IPS-18a (cell line): ENCODE measurements at regions not wholly inside any gene's neighbourhood (a gene's known extent, or its start where the extent isn't known, plus 50 kb on each side); places are given as distances from the start of the nearest gene placed in this dataset.

Experiments
- H3K27ac ChIP-seq: one replicate; pipeline ENCODE4 v1.5.1; 2013; ENCODE audit warnings: low read length
- H3K27me3 ChIP-seq: one replicate; pipeline ENCODE4 v1.6.1; 2013; ENCODE audit warnings: mild to moderate bottlenecking, low read length; ENCODE audit not compliant: control insufficient read depth, insufficient read depth
- H3K36me3 ChIP-seq: one replicate; pipeline ENCODE4 v1.6.1; 2013; ENCODE audit warnings: low read depth, low read length; ENCODE audit not compliant: control insufficient read depth
- H3K4me1 ChIP-seq: one replicate; pipeline ENCODE4 v1.6.1; 2013; ENCODE audit warnings: low read depth, low read length; ENCODE audit not compliant: control insufficient read depth
- H3K4me3 ChIP-seq: one replicate; pipeline ENCODE4 v1.5.1; 2013; ENCODE audit warnings: low read length
- H3K9ac ChIP-seq: one replicate; pipeline ENCODE4 v1.6.1; 2013; ENCODE audit warnings: mild to moderate bottlenecking, low read length, moderate library complexity
- H3K9me3 ChIP-seq: one replicate; pipeline ENCODE4 v1.6.1; 2013; ENCODE audit warnings: low read depth, low read length; ENCODE audit not compliant: control insufficient read depth

GRCh38 chr22:47576908-47577307 is 814.5 kb downstream of the TBC1D22A start:
- peaks cover 19% of the 10 kb centered on the region for H3K9me3 ChIP-seq
- H3K27me3 ChIP-seq = no peaks in the 10 kb centered on the region
- no peak overlapping the region for H3K4me3 ChIP-seq
- H3K4me1 ChIP-seq = no peaks in the 10 kb centered on the region
- no peaks in the 10 kb centered on the region for H3K36me3 ChIP-seq
- H3K9ac ChIP-seq = no peak overlapping the region
- no peak overlapping the region for H3K27ac ChIP-seq

- H3K9me3 ChIP-seq = peaks cover 10% of the 10 kb centered on the region
- no peaks in the 10 kb centered on the region for H3K4me1 ChIP-seq
- no peak overlapping the region for H3K27ac ChIP-seq
- H3K9ac ChIP-seq = no peak overlapping the region
- no peak overlapping the region for H3K4me3 ChIP-seq
- no peaks in the 10 kb centered on the region for H3K27me3 ChIP-seq
- H3K36me3 ChIP-seq = no peaks in the 10 kb centered on the region
Measured at GRCh38 chr22:47575291-47575690, 812.8 kb downstream of the TBC1D22A start.

GRCh38 chr22:47574556-47574955 is 812.1 kb downstream of the TBC1D22A start:
- Histone ChIP-seq H3K36me3 (no peaks in the 10 kb centered on the region), H3K9ac (no peak overlapping the region), H3K27ac (no peak overlapping the region), H3K4me1 (no peaks in the 10 kb centered on the region), H3K4me3 (no peak overlapping the region), H3K9me3 (peaks cover 3% of the 10 kb centered on the region), H3K27me3 (no peaks in the 10 kb centered on the region)

- Histone ChIP-seq H3K4me3 (no peak overlapping the region), H3K36me3 (no peaks in the 10 kb centered on the region), H3K9ac (no peak overlapping the region), H3K27ac (no peak overlapping the region), H3K9me3 (peaks cover 3% of the 10 kb centered on the region), H3K4me1 (no peaks in the 10 kb centered on the region), H3K27me3 (no peaks in the 10 kb centered on the region)
Measured at GRCh38 chr22:47573141-47573540, 810.7 kb downstream of the TBC1D22A start.

GRCh38 chr22:47572443-47572842 is 810.0 kb downstream of the TBC1D22A start:
- H3K27ac ChIP-seq = no peak overlapping the region
- H3K4me3 ChIP-seq = no peak overlapping the region
- H3K4me1 ChIP-seq = no peaks in the 10 kb centered on the region
- no peaks in the 10 kb centered on the region for H3K36me3 ChIP-seq
- no peak overlapping the region for H3K9ac ChIP-seq
- peaks cover 3% of the 10 kb centered on the region for H3K9me3 ChIP-seq
- H3K27me3 ChIP-seq = no peaks in the 10 kb centered on the region

- Histone ChIP-seq H3K27me3 (no peaks in the 10 kb centered on the region), H3K4me3 (no peak overlapping the region), H3K4me1 (no peaks in the 10 kb centered on the region), H3K36me3 (no peaks in the 10 kb centered on the region), H3K9me3 (peaks cover 3% of the 10 kb centered on the region), H3K9ac (no peak overlapping the region), H3K27ac (no peak overlapping the region)
Measured at GRCh38 chr22:47571616-47572015, 809.2 kb downstream of the TBC1D22A start.

GRCh38 chr22:47570851-47571250 is 808.4 kb downstream of the TBC1D22A start:
- Histone ChIP-seq H3K9me3 (peaks cover 3% of the 10 kb centered on the region), H3K36me3 (no peaks in the 10 kb centered on the region), H3K9ac (no peak overlapping the region), H3K4me1 (no peaks in the 10 kb centered on the region), H3K4me3 (no peak overlapping the region), H3K27me3 (no peaks in the 10 kb centered on the region), H3K27ac (no peak overlapping the region)

- Histone ChIP-seq H3K4me1 (no peaks in the 10 kb centered on the region), H3K9ac (no peak overlapping the region), H3K27ac (no peak overlapping the region), H3K36me3 (no peaks in the 10 kb centered on the region), H3K9me3 (peaks cover 3% of the 10 kb centered on the region), H3K4me3 (no peak overlapping the region), H3K27me3 (no peaks in the 10 kb centered on the region)
Measured at GRCh38 chr22:47570300-47570685, 807.8 kb downstream of the TBC1D22A start.

- H3K36me3 ChIP-seq = no peaks in the 10 kb centered on the region
- H3K9ac ChIP-seq = no peak overlapping the region
- H3K27me3 ChIP-seq = no peaks in the 10 kb centered on the region
- peaks cover 3% of the 10 kb centered on the region for H3K9me3 ChIP-seq
- no peaks in the 10 kb centered on the region for H3K4me1 ChIP-seq
- H3K27ac ChIP-seq = no peak overlapping the region
- H3K4me3 ChIP-seq = no peak overlapping the region
Measured at GRCh38 chr22:47569389-47570299, 807.2 kb downstream of the TBC1D22A start.

GRCh38 chr22:47568700-47569099 is 806.2 kb downstream of the TBC1D22A start:
- no peak overlapping the region for H3K4me3 ChIP-seq
- H3K36me3 ChIP-seq = no peaks in the 10 kb centered on the region
- no peaks in the 10 kb centered on the region for H3K27me3 ChIP-seq
- H3K4me1 ChIP-seq = no peaks in the 10 kb centered on the region
- no peak overlapping the region for H3K9ac ChIP-seq
- peaks cover 3% of the 10 kb centered on the region for H3K9me3 ChIP-seq
- H3K27ac ChIP-seq = no peak overlapping the region

- Histone ChIP-seq H3K27me3 (no peaks in the 10 kb centered on the region), H3K36me3 (no peaks in the 10 kb centered on the region), H3K27ac (no peak overlapping the region), H3K4me1 (no peaks in the 10 kb centered on the region), H3K9ac (no peak overlapping the region), H3K9me3 (peaks cover 3% of the 10 kb centered on the region), H3K4me3 (no peak overlapping the region)
Measured at GRCh38 chr22:47567126-47568090, 805.0 kb downstream of the TBC1D22A start.
